ENCODE measurements at regions not wholly inside any gene's neighbourhood (a gene's known extent, or its start where the extent isn't known, plus 50 kb on each side); places are given as distances from the start of the nearest gene placed in this dataset.

- TF ChIP-seq POLR2A (IDR thresholded peaks at IDR 0.05) (no peak), CTCF (IDR thresholded peaks at IDR 0.05) (no peak)
Observed at GRCh38 chr1:4253935-4254334, 353.9 kb upstream of the C1orf174 start.
